Psoas muscle (tissue), 7 donors: ENCODE measurements at regions not wholly inside any gene's neighbourhood (a gene's known extent, or its start where the extent isn't known, plus 50 kb on each side); places are given as distances from the start of the nearest gene placed in this dataset.
"Not testable (repeated sequence)": the region's sequence is repeated elsewhere in the genome, so short reads cannot be mapped to it uniquely, and the experiment has no call there.

ENCODE experiments used
- ATAC-seq, 4 donors: fragments of 200-7000 bp; cut with Tn5 transposase; one replicate each; pipeline ENCODE4 v1.9.1; 2020; ENCODE audit warnings: moderate library complexity in 3 of 4, mild to moderate bottlenecking in 2 of 4
- DNase-seq, 2 donors: peaks; one replicate each; pipeline ENCODE4 v3.0.0-alpha.2; 2020
- H3K27ac ChIP-seq: fragments of 200-600 bp; one replicate; pipeline ENCODE4 v1.8.0; 2022
- H3K27me3 ChIP-seq, 3 donors: fragments of 200-600 bp in 1 of 3; one replicate each; pipeline versions ENCODE4 v1.6.1 to v1.8.0; 2013 to 2022; ENCODE audit warnings: low read length in 2 of 3, mild to moderate bottlenecking in 2 of 3, moderate library complexity in 1 of 3; ENCODE audit not compliant: insufficient read depth in 3 of 3
- H3K36me3 ChIP-seq, 2 donors: fragments of 200-600 bp in 1 of 2; one replicate each; pipeline versions ENCODE4 v1.6.1 to v1.8.0; 2013 to 2022; ENCODE audit warnings: low read depth in 1 of 2, mild to moderate bottlenecking in 1 of 2, moderate library complexity in 1 of 2; ENCODE audit not compliant: insufficient read depth in 1 of 2
- H3K4me1 ChIP-seq: fragments of 200-600 bp; one replicate; pipeline ENCODE4 v1.8.0; 2022
- H3K4me3 ChIP-seq: fragments of 200-600 bp; one replicate; pipeline ENCODE4 v1.8.0; 2022; ENCODE audit warnings: mild to moderate bottlenecking
- H3K9me3 ChIP-seq: fragments of 200-600 bp; one replicate; pipeline ENCODE4 v1.8.0; 2022
- WGBS, 3 donors: extraction: QIAGEN DNeasy Blood & Tissue Kit; methylation state at CpG; one replicate each; pipeline versions ENCODE4 v1.1.6 to v1.1.7; 2013; 5-methylcytosine and 5-hydroxymethylcytosine counted together
- intact Hi-C, 2 donors: fragments of 100-400 bp; cut with DNase I; formaldehyde crosslinking; loops; one replicate each; pipeline versions ENCODE4 v1.11.0 to v1.14.2; 2022
- TF ChIP-seq, protein P1 (sequence below): fragments of 200-600 bp; IDR thresholded peaks from one replicate; pipeline ENCODE4 v1.8.0; 2022; ENCODE audit warnings: antibody characterized with exemption
- donor health status: healthy with polysubstance abuse.
- donor health status: DM: no; HTN: no; CAD: no; lungs with moderate emphysema.
- donor health status: Bipolar disorder and iron deficiency.
- donor health status: healthy.
- donor health status: DM: yes; HTN: yes; CAD: no.
- donor health status: DM: no; HTN: no; CAD: no.
- donor health status: DM: yes; HTN: yes; CAD: no.

DNA sequence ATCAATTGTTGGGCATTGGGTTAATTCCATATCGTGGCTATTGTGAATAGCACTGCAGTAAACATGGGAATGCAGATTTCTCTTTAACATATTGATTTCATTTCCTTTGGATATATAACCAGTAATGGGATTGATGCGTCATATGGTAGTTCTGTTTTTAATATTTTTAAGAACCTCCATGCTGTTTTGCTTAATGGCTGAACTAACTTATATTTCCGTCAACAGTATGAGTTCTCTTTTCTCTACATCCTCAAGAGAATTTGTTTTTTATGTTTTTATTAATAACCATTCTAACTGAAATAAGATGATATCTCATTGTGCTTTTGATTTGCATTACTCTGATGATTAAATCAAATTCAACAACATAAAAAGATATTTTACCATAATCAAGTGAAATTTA is 228.5 kb upstream of the FSIP2 start:
- intact Hi-C loops = no loop called here
- H3K4me3 ChIP-seq = no peak overlapping the region
- H3K9me3 ChIP-seq = peaks cover 50% of the 10 kb centered on the region
- H3K36me3 ChIP-seq = no peaks in the 10 kb centered on the region
- no peaks in the 10 kb centered on the region for H3K27me3 ChIP-seq
- ATAC-seq (no peak), DNase-seq (no peak)
- TF ChIP-seq, protein P1, sequence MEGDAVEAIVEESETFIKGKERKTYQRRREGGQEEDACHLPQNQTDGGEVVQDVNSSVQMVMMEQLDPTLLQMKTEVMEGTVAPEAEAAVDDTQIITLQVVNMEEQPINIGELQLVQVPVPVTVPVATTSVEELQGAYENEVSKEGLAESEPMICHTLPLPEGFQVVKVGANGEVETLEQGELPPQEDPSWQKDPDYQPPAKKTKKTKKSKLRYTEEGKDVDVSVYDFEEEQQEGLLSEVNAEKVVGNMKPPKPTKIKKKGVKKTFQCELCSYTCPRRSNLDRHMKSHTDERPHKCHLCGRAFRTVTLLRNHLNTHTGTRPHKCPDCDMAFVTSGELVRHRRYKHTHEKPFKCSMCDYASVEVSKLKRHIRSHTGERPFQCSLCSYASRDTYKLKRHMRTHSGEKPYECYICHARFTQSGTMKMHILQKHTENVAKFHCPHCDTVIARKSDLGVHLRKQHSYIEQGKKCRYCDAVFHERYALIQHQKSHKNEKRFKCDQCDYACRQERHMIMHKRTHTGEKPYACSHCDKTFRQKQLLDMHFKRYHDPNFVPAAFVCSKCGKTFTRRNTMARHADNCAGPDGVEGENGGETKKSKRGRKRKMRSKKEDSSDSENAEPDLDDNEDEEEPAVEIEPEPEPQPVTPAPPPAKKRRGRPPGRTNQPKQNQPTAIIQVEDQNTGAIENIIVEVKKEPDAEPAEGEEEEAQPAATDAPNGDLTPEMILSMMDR = no peak
- 91 to 96% (median 91%) methylated on average over 3 of the region's 3 CpGs for WGBS, 3 donors
- no peaks in the 10 kb centered on the region for H3K4me1 ChIP-seq
- H3K27ac ChIP-seq = no peak overlapping the region

DNA sequence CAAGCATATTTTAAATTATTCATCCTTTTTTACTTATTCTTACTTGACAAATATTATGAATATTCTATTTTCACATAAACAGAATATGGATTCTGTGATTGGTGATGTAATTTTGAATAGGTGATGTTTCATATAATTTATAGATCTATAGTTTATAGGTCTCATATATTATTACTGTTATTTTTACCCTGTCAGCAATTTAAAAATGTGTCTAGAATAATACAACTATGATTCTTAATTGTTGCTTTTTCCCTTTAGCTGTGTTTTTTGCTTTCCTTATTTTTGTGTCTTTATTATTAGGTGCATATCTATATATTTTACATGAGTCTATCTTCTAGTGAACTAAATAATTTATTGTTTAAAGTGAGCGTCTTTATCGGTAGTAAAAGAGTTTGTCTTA is 226.7 kb upstream of the FSIP2 start:
- Histone ChIP-seq H3K27ac (no peak overlapping the region), H3K36me3 (no peaks in the 10 kb centered on the region), H3K4me3 (no peak overlapping the region), H3K27me3 (no peaks in the 10 kb centered on the region), H3K9me3 (peaks cover 46% of the 10 kb centered on the region), H3K4me1 (no peaks in the 10 kb centered on the region)
- 95 to 98% (median 98%) methylated on average over 2 of the region's 2 CpGs for WGBS, 3 donors
- intact Hi-C loops = no loop called here
- TF ChIP-seq, protein P1 = no peak
- DNase-seq = no peak
- no peak for ATAC-seq

DNA sequence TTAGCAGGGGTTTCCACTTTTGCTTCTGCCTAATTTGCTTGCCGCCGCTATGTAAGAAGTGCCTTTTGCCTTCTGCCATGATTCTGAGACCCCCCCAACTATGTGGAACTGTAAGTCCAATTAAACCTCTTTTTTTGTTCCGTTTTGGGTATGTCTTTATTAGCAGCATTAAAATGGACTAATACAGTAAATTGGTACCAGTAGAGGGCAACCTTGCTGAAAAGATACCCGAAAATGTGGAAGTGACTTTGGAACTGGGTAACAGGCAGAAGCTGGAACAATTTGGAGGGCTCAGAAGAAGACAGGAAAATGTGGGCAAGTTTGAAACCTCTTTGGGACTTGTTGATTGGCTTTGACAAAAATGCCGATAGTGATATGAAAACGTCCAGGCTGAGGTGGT is 216.1 kb upstream of the FSIP2 start:
- no peaks in the 10 kb centered on the region for H3K36me3 ChIP-seq
- no peaks in the 10 kb centered on the region for H3K4me1 ChIP-seq
- no peaks in the 10 kb centered on the region for H3K9me3 ChIP-seq
- 74 to 76% (median 76%) methylated on average over 6 of the region's 6 CpGs for WGBS, 3 donors
- H3K27ac ChIP-seq = no peak overlapping the region
- ATAC-seq = no peak
- intact Hi-C loops = no loop called here
- no peaks in the 10 kb centered on the region for H3K27me3 ChIP-seq
- DNase-seq = no peak
- H3K4me3 ChIP-seq = no peak overlapping the region
- TF ChIP-seq, protein P1 = no peak

DNA sequence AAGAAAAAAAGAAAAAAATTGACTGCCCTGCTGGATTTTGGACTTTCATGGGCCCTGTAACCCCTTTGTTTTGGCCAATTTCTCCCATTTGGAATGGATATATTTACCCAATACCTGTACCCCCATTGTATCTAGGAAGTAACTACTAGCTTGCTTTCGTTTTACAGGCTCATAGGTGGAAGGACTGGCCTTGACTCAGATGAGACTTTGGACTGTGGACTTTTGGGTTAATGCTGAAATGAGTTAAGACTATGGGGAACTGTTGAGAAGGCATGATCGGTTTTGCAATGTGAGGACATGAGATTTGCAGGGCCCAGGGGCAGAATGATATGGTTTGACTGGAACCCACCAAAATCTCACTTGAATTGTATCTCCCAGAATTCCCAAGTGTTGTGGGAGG is 214.4 kb upstream of the FSIP2 start:
- 75 to 84% (median 80%) methylated on average over 2 of the region's 2 CpGs for WGBS, 3 donors

DNA sequence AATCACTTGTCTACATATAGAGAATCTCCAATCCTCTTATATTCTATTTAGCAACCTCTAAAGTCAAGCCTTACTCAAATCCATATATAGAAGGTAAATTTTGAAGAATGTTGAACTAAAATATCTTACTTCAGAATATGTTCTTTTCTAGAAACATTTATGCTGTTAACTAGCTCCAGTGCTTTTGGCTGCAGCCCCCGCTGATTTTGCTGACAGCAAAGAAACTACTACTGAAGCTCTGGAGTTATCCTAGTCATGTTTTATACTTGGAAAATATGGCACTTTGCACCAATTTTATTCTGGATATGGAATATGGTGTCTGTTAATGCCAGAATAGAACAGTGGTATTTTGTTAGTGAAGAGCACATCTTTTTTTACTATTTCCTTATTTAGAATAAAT is 212.4 kb upstream of the FSIP2 start:
- intact Hi-C loops = no loop called here
- ATAC-seq = no peak
- TF ChIP-seq, protein P1 = no peak
- Histone ChIP-seq H3K36me3 (no peaks in the 10 kb centered on the region), H3K27me3 (no peaks in the 10 kb centered on the region), H3K4me1 (no peaks in the 10 kb centered on the region), H3K27ac (no peak overlapping the region), H3K4me3 (no peak overlapping the region), H3K9me3 (no peaks in the 10 kb centered on the region)
- DNase-seq = no peak
- WGBS, 3 donors = 85 to 94% (median 88%) methylated on average over 1 of the region's 1 CpG

More for the DNA sequence above, 214.4 kb upstream of the FSIP2 start:
- intact Hi-C loops, H3K4me3 ChIP-seq, H3K27me3 ChIP-seq, H3K9me3 ChIP-seq, ATAC-seq, H3K27ac ChIP-seq, H3K4me1 ChIP-seq, H3K36me3 ChIP-seq, DNase-seq: not testable (repeated sequence)
